Stimulated activated CD8-positive, alpha-beta memory T cell treated with anti-CD3 and anti-CD28 coated beads, Interleukin-7, amount 100 ng/mL, for 48 hours (primary cell): ENCODE measurements at regions not wholly inside any gene's neighbourhood (a gene's known extent, or its start where the extent isn't known, plus 50 kb on each side); places are given as distances from the start of the nearest gene placed in this dataset.

ENCODE experiments used
- DNase-seq, 2 donors: peaks; one replicate each; pipeline ENCODE4 v3.0.0-alpha.2; 2020; ENCODE audit warnings: low read depth in 1 of 2; ENCODE audit errors: extremely low read depth in 1 of 2

DNA sequence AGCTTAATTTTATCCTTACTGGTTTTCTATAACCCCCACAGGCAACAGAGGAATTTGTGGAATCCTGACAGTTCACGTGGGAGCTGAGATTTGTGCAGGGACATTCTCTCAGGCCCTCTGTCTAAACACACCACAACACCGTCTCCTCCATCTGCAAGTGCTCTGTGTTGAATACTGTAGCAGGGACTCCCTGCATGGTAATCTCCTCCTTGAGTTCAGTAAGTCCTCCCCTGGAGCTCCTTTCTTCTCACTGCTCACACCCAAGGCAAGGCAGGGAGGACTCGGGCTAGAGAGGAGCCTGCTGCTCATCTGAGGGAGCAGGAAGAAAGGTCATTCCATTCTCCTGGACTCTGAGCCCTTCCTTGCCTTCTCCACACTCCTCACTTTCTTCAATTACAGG, 348.2 kb downstream of the KCTD12 start:
- DNase-seq: no peak

DNA sequence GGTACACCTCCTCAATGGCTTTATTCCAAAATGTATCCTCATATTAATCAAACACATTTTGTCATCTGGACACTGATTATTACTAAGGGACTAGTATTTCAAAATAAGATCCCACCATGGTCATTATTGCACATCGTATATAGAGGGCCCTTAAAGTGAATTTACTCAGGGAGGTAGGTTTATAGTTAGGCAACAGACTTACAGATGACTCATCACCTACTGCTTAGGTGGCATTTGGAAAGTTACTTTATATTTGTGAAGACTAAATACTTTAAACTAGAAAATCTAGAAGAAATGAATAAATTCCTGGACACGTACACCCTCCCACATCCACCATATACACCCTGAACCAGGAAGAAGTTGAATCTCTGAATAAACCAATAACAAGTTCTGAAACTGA, 353.0 kb downstream of the KCTD12 start:
- no peak for DNase-seq

DNA sequence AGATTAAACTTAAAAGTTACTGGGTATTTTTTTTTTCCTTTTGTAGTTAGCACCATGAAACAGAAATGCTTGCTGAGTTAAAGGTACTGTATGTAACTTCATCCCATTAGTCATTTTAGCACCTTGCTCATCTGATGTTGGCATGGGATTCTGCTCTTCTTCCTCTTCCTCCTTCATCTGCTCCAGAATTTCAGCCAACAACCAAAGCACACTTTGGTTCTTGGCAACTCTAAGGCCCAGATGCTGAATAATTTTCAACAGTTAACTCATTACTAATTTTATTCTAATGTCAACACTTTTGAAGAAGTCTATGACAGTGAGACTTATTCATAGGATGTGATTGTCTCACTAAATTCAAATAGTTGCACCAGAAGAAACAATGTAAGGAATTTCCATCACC, 359.2 kb downstream of the KCTD12 start:
- DNase-seq: no peak

DNA sequence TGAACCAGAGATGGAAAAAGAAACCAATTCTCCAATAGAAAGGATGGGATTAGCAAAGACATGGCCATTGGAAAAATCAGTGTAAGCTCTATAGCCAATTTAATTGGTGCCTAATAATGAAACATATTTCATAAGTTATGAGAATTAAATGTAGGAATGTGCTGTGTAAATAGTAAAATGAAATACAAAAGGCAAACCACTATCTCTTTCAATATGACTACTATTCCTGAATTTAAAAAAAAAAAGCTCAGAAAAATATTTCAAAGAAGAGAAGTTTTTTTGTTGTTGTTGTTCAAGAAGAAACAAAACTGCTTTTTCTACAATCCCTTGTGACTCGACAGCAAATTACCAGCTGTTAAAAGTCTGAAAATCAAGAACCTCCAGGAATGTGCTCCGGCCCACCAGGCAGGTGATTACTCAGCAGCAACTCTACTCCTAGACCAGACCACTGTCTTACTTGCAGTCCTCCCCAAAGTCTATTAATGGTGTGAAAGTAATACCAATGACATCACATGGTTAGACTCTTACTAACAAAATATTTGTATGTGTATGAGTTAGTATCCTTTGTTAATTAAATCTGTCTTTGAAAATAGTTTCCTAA, 362.4 kb downstream of the KCTD12 start:
- no peak for DNase-seq

DNA sequence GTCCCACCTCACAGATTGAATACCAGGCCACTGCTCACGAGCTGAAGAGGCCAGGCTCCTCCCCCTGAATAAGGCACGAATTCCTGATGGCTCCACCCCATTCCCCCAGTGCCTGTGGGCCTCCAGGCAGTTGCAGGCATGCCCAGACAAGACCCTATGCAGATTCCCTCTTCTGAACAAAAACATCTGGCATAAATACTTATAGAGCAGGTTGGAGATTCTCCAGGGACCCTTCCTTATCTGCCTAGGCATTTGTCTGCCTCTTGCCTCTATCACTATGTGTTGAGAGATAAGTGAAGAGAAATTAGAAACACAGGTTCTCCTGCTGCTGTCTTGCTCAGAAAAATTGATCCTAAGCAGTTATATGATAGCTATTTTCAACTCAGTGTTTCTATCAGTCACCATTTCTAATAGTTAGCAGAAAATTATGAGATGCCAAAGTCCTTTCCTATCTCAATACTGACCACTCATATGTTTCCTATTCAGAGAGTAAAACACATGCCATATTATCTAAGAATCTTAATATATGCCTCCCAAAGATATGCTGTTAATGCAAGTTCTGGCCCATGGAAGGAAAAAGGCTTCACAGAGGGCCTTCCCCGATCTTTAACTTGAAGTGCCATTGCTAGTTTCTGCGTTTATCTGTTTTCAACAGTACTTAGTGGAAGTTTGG, 364.0 kb downstream of the KCTD12 start:
- no peak for DNase-seq

DNA sequence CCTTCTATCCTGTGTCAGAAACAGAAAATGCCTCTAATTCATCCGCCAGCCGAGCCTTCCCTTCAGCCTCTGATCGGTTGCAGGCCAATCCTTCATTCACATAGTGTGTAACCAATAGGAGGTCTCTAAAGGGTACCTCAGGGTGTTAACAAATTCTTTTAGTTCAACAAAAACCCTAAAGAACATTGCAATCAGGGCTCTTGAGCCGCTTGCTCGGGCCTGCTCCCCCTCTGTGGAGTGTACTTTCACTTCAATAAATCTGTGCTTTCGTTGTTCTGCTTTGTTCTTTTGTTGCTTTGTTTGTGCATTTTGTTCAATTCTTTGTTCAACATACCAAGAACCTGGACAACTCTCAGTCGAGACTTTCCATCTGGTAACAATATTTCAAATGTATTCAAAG, 366.5 kb downstream of the KCTD12 start:
- no peak for DNase-seq

DNA sequence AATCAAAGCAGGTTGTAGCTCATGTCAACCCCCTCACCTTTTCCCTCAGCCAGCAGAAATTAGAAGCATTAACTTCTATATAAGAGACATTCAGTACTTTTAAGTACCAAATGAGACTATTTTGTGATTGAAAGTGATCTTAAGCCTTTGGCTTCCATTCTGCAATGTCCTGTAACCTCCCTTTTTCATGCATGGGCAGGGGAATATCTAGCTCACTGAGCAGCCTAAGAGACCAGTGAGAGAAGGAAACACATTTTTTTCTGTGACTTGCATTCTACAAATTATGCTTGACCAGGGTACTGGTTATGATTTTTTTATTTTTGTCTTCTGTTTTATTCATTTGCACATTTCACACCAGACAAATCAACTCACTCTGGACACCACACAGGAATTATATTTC, 369.6 kb downstream of the KCTD12 start:
- no peak for DNase-seq

DNA sequence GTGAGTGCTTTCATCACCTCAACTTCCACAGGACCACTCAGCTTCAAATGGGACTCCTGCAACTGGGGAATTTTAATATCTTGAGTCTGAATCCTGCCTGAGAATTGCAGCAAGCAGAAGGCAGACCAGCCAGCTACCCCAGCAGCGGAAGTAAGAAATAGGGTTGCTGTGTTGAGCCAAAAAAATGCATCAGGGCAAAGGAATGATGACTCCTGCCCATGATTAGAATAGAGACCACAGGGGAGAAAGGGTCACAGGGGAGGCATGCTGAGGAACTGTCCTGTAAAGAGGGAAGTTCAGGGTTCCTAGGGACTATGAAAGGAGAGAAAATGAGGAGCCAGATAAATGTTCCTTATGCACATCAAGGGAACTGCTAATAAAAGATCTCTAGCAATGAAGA, 370.2 kb downstream of the KCTD12 start:
- DNase-seq: no peak

DNA sequence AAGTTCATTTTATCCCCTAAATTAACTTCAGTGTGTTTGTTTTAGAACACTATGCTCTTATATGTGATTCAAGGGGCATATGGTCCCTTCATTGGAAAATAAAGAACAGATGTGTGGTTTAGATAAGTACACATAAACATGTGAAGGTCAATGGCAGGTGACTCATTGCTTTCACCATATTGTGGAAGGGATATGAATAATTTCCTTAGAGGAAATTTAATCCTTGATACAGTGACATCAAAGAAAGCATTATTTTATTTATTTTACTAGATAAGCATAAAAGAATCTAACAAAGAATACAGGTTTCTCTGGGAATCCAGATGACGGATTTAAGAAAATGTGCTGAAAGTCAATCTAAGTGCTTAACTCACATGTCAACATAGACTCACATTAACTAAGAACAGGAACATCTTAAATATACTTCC, 373.5 kb downstream of the KCTD12 start:
- no peak for DNase-seq

DNA sequence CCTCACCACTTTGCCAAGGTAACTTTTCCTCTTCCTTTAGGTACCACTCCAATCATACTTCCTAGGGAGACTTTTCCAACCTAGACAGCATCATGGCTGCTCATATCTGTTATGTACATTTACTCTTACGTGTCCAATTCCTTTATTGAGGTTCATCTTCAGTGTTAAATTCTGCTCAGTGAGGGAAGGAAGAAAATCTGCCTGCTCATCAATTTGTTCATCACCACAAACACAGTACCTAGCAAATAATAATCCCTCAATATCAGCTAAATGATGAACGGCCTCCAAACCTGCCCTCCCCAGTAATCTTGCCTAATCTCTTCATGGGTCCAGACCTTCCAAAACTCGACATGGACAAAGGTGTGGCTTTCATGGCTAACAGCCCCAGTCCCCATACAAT, 380.8 kb downstream of the KCTD12 start:
- no peak for DNase-seq

DNA sequence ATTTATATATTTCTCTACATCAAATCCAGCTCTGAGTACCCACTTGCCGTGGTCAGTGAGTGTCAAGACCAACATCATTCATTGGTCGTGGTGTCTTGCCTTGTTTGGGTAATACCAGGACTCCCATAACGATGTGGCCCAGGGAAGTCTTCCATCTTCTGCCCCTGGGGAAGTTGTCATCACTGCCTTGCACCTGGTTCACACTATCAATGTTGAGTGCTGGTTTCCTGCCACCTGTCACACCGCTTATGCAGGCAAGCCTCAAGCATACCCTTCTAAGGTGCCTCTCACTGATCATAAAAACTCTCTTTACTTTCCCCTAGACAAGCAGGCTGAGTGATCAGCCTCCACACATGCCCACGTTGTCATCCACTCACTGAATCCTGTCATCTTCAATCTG, 382.4 kb downstream of the KCTD12 start:
- DNase-seq: no peak

DNA sequence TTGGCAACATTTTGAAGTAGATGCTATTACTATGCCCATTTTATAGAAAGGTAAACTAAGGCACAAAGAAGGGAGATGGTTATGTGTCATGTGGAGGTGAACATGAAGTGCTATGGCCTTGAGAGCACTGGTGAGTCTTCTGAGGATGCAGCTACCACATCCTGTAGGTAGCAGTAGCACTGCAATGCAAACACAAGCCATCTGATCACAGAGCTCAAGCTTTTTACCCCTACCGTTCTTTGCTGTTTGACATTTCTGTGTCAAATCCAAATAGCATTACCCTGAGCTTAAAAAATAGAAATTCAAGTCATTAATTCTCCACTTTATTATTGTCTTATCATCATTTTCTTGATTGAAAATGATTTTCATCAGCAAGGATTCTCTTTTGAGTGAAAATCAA, 382.9 kb downstream of the KCTD12 start:
- no peak for DNase-seq

DNA sequence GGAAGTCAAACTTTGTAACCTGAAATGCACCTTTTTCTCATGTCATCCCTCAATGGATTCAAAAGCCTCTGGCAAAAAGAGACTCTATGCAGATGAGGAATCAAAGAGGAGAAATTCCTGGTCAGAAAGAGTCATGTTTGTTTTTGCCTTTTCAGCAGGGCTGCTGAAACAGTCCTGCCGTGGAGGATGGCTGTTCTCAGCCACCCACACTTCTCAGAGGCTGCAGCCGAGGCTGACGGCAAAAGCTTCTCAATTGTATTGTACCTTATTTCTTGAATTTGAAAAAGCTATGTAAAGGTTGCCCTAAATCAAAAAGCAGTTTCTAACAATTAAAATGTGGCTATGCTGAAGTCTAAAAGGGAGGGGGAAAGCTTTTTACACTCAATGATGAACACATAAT, 385.3 kb downstream of the KCTD12 start:
- no peak for DNase-seq

DNA sequence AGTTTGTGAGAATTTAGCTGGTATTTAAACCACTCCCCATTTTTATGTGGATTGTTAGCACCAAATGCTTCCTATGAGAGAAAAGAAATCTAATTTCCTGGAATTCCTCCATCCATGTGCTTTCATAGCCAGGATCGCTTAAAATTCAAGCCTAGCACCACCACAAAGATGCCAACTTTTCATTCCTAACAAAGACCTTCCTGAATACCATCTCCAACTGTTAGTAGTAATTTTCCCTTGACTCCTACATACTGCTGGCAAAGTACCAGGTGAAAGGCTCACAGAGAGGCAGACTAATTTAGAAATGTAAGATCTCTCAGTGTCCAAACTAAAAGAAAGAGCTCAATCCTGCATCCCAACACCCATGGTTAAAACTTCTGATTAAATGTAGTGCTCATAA, 386.3 kb downstream of the KCTD12 start:
- DNase-seq: no peak

DNA sequence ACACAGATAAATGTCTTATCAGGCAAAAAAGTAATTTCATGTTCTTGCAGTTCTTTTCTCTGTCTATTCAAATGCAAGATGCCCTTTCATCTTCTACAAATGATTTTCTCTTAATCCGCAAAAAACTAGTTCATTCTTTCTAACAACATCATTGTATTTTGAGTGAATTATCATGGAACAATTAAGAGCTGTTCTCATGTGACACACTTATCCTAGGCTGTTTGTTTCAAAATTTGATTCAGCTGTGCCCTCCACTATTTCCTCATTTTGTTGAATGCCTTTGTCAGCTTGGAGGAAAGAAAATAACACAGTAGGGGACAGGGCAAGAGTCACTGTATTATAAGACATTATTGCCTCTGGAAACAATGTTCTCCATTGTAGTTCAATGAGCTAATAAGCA, 396.9 kb downstream of the KCTD12 start:
- DNase-seq: no peak

DNA sequence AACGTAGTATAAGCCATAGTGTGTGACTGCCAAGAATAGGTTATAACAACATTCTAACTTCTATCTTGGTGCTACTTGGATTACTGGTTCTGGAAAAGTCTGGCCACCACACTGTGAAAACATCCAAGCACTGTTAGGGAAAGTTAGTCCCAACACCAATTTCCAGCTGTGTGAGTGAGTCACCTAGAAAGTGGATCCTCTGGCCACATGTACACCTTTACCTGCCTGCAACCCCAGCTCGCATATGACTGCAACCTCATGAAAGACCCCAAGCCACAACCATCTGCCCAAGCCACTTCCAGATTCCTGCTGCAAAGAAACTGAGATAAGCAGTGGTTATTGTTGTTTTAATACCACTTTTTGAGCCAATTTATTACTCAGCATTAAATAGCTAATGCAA, 404.5 kb downstream of the KCTD12 start:
- DNase-seq: no peak

DNA sequence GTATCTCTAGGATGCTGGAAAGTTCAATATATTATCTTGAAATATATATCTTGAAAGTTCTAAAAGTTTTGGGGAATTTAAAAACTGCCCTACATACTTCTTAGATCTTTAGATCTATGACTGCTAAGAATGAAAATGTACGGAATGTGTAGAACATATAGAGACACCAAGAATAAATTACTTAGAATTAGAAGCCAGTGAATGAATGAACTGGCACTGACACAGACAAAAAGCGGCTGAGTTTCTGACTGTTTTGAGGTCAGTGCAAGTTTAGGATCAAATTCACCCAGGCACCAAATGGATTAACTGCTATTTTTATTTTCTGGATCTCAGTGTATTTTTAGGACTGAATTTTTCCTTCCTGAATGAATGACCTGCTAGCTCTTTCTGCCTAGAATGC, 411.2 kb downstream of the KCTD12 start:
- DNase-seq: no peak

DNA sequence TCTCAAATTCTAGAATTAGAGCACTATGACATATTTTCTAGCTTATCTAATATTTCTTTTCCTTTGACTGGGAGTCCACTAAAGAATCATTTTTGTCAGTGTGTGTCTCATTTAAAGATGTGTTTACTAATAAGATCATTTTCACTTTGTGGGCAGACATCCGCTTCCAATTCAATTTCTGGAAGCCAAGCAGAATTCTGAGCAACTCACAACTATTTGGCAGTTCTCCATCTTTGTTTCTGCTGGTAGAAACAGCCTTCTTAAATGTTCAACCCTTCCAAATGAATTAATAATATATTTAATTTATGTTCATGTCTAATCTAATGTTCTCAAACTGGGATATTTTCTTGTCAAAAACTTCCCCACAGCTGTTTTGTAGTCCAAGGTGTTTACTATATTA, 411.8 kb downstream of the KCTD12 start:
- no peak for DNase-seq

DNA sequence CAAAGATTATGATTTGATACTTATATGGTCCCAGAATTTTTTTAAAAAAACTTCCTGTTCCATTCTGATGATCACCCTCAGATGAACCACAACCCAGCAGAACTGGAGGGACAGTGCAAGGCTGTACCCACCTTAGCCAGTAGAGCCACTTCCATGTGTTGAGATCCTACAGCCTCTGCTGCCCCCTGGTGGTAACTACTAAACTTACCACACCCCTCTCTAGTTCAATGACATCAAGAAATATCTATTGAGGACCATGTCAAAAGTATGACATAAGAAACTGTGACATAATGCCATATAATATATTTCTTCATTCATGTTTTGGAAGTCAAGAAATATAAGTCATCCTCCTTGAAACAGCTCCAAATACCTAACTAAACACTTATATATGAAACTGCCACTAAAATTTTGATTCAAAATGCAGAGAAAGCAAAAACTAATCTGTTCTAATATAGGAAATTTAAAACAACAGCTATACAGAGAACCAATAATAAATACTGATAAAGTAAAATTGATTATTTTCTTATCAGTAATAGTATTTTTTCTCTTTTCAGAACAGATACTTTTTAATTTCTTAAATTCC, 412.6 kb downstream of the KCTD12 start:
- DNase-seq: peak; percentile 27 to 44

DNA sequence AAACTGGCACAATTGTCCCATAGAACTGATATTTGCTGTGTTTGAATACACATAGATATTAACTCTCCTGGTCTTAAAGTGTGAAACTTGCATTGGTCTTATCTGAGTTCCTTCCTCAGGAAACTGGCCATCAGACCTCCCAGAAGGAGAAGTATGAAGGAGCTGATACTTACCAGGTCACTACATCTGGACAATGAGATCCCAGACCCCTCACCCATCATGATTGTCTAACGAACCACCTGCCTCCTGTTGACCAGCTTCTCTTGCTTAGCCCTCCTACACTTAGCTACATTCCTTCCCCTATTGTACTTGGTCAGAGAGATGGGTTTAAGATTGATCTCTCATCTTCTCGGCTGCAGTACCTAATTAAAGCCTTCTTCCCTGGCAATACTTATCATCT, 413.3 kb downstream of the KCTD12 start:
- DNase-seq: no peak

DNA sequence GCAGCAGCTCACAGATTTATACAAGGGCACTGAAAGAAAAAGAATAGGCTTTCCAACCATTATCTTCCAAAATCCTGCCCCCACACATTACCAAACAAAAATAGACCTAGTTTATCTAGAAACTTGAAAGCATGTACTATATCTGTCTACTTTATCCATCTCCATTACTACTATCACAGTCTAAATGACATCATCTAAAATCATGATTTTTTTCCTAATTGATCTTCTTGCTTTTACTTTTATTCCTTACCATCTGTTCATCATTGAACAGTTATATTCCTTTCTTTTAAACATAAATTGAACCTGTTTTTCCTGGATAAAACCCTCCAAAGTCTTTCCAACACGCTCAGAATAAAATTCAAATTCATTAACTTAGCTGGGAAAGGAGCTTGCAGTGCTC, 414.7 kb downstream of the KCTD12 start:
- DNase-seq: no peak

DNA sequence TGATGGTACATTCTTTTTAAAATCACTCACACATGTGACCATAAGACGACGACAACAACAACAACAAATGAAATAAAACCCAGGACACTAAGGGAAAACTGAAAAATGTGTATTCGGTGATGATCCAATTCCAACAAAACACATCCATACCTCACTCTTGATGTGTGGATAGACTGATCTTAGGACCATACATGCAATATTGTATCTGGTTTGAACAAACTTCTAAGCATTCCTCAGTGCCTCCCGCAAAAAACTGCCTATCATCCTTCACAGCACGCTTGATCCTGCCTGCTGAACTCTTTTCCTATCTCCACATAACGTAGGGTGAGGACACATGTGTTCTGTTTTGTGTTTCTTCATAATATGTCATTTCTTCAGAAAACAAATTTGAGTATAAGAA, 415.2 kb downstream of the KCTD12 start:
- no peak for DNase-seq

DNA sequence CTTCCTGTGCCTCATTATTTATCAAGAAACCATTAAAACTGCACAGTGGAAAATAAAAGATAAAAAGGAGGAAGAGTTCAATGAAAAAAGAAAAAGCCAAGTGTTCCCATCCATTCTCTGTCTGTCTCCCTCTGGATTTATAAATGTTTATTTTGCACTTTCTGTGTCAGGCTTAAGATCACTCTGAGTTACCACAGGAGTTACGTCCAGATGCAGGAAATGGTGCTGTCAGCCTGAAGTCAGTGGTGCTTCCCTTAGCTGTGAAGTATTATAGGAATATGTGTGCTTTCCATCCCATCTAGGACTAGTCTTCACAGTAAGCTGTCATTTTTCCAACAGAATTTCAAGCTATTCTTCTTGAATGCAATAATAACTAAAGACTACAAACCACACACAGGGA, 420.2 kb downstream of the KCTD12 start:
- no peak for DNase-seq
